GM23338 (cell line): ENCODE measurements at regions not wholly inside any gene's neighbourhood (a gene's known extent, or its start where the extent isn't known, plus 50 kb on each side); places are given as distances from the start of the nearest gene placed in this dataset.

Experiments used
- CREB1 ChIP-seq: fragments of 250-450 bp; sonication (Bioruptor Pico); IDR thresholded peaks from 2 replicates; pipeline ENCODE4 v1.5.0; 2020; ENCODE audit warnings: low read depth, mild to moderate bottlenecking, moderate library complexity
- CTCF ChIP-seq, 2 experiments: fragments of 200-600 bp in 1 of 2; sonication (generic) in 1 of 2; conservative IDR thresholded peaks; 2 replicates each; pipeline versions ENCODE4 v1.5.1 to v1.6.1; 2016 to 2017; ENCODE audit warnings: antibody characterized with exemption in 2 of 2, low read depth in 2 of 2, mild to moderate bottlenecking in 2 of 2, moderate library complexity in 1 of 2
- ETS1 ChIP-seq: IDR thresholded peaks from 2 replicates; pipeline ENCODE4 v1.6.1; 2016; ENCODE audit warnings: antibody characterized with exemption
- EZH2 ChIP-seq: fragments of 200-600 bp; sonication (generic); IDR thresholded peaks from one replicate; pipeline ENCODE4 v1.8.0; 2017; ENCODE audit warnings: antibody characterized with exemption, mild to moderate bottlenecking, low read depth; ENCODE audit not compliant: unreplicated experiment
- EZH2phosphoT487 ChIP-seq: fragments of 200-600 bp; sonication (generic); IDR thresholded peaks from one replicate; pipeline ENCODE4 v1.8.1; 2018; ENCODE audit warnings: antibody characterized with exemption; ENCODE audit not compliant: unreplicated experiment
- JUNB ChIP-seq: IDR thresholded peaks from one replicate; pipeline ENCODE4 v1.6.1; 2016; ENCODE audit warnings: antibody characterized with exemption; ENCODE audit not compliant: unreplicated experiment
- POLR2AphosphoS5 ChIP-seq: IDR thresholded peaks from 2 replicates; pipeline ENCODE4 v1.6.1; 2016; ENCODE audit warnings: antibody characterized with exemption, low read depth
- REST ChIP-seq: IDR thresholded peaks from one replicate; pipeline ENCODE4 v1.6.1; 2018; ENCODE audit warnings: antibody characterized with exemption; ENCODE audit not compliant: unreplicated experiment
- ZNF331 ChIP-seq: fragments of 250-450 bp; sonication (Bioruptor Pico); IDR thresholded peaks from 2 replicates; pipeline ENCODE4 v1.5.0; 2020; ENCODE audit warnings: low read depth, mild to moderate bottlenecking, moderate library complexity

GRCh38 chr5:105392122-105392709 lies 1829.6 kb upstream of the NUDT12 start:
- TF ChIP-seq CTCF (conservative IDR thresholded peaks at IDR 0.05; ENCODE audit: low read depth in 2 of 2) (no peak), REST (no peak), JUNB (no peak), EZH2phosphoT487 (no peak), POLR2AphosphoS5 (no peak), EZH2 (no peak), CREB1 (no peak), ETS1 (no peak), ZNF331 (CRISPR knock-in tag) (no peak)
